Neuronal stem cell (in vitro differentiated cells): ENCODE measurements at regions not wholly inside any gene's neighbourhood (a gene's known extent, or its start where the extent isn't known, plus 50 kb on each side); places are given as distances from the start of the nearest gene placed in this dataset.

Source experiments
- DNase-seq: peaks from one replicate; pipeline ENCODE4 v3.0.0-alpha.2; 2013; ENCODE audit warnings: low spot score
- H2AFZ ChIP-seq: one replicate; pipeline ENCODE4 v1.6.1; 2013; ENCODE audit warnings: mild to moderate bottlenecking, low read length, inconsistent platforms
- H2AK5ac ChIP-seq: 2 replicates; pipeline ENCODE4 v1.6.1; 2013; ENCODE audit warnings: low read depth, mild to moderate bottlenecking, inconsistent platforms, low read length, moderate library complexity, mixed read lengths
- H2BK120ac ChIP-seq: 2 replicates; pipeline ENCODE4 v1.6.1; 2013; ENCODE audit warnings: low read depth, mild to moderate bottlenecking, inconsistent platforms, low read length, moderate library complexity, mixed read lengths
- H2BK12ac ChIP-seq: one replicate; pipeline ENCODE4 v1.6.1; 2013; ENCODE audit warnings: low read length, inconsistent platforms
- H2BK15ac ChIP-seq: 2 replicates; pipeline ENCODE4 v1.6.1; 2013; ENCODE audit warnings: mild to moderate bottlenecking, low read length, inconsistent platforms, mixed read lengths
- H2BK5ac ChIP-seq: one replicate; pipeline ENCODE4 v1.6.1; 2013; ENCODE audit warnings: inconsistent platforms, mild to moderate bottlenecking, low read length, moderate library complexity
- H3K14ac ChIP-seq: one replicate; pipeline ENCODE4 v1.6.1; 2013; ENCODE audit warnings: low read length, inconsistent platforms
- H3K18ac ChIP-seq: 2 replicates; pipeline ENCODE4 v1.6.1; 2013; ENCODE audit warnings: low read length, inconsistent platforms
- H3K23ac ChIP-seq: 2 replicates; pipeline ENCODE4 v1.6.1; 2013; ENCODE audit warnings: low read depth, mild to moderate bottlenecking, mixed read lengths, low read length, inconsistent platforms; ENCODE audit not compliant: poor library complexity
- H3K27ac ChIP-seq: replicated peaks from 3 replicates; pipeline ENCODE4 v1.5.1; 2013; ENCODE audit warnings: low read length, inconsistent platforms
- H3K27me3 ChIP-seq, 3 experiments: 2 replicates each; pipeline ENCODE4 v1.6.1; 2013; ENCODE audit warnings: low read length in 3 of 3, mild to moderate bottlenecking in 2 of 3, inconsistent platforms in 1 of 3, low read depth in 1 of 3, mixed read lengths in 1 of 3, moderate library complexity in 1 of 3; ENCODE audit not compliant: control insufficient read depth in 3 of 3, insufficient read depth in 3 of 3
- H3K36me3 ChIP-seq, 2 donors: replicated peaks in 1 of 2; 2 replicates each; pipeline ENCODE4 v1.6.1; 2013; ENCODE audit warnings: low read length in 2 of 2; ENCODE audit not compliant: control insufficient read depth in 2 of 2, insufficient read depth in 2 of 2
- H3K4ac ChIP-seq: 2 replicates; pipeline ENCODE4 v1.6.1; 2013; ENCODE audit warnings: inconsistent platforms, mild to moderate bottlenecking, low read length, moderate library complexity
- H3K4me1 ChIP-seq, 2 donors: 1 replicate in 1 of 2; 2 replicates in 1 of 2; pipeline ENCODE4 v1.6.1; 2013; ENCODE audit warnings: low read length in 2 of 2, low read depth in 1 of 2; ENCODE audit not compliant: control insufficient read depth in 2 of 2, insufficient read depth in 1 of 2
- H3K4me2 ChIP-seq: one replicate; pipeline ENCODE4 v1.6.1; 2013; ENCODE audit warnings: mild to moderate bottlenecking, low read length, inconsistent platforms; ENCODE audit not compliant: insufficient read depth, poor library complexity, severe bottlenecking
- H3K4me3 ChIP-seq, 2 donors: 2 replicates each; pipeline ENCODE4 v1.5.1; 2013; ENCODE audit warnings: low read length in 2 of 2, mild to moderate bottlenecking in 2 of 2, inconsistent platforms in 1 of 2, moderate library complexity in 1 of 2
- H3K79me1 ChIP-seq: one replicate; pipeline ENCODE4 v1.6.1; 2013; ENCODE audit warnings: low read depth, mild to moderate bottlenecking, inconsistent platforms, low read length, moderate library complexity
- H3K9ac ChIP-seq: one replicate; pipeline ENCODE4 v1.6.1; 2013; ENCODE audit warnings: mild to moderate bottlenecking, low read depth, low read length, inconsistent platforms; ENCODE audit not compliant: poor library complexity
- H3K9me3 ChIP-seq, 2 donors: replicated peaks in 1 of 2; 2 replicates each; pipeline versions ENCODE3 to v1.6.1; 2013; ENCODE audit warnings: low read length in 2 of 2, mild to moderate bottlenecking in 2 of 2, inconsistent platforms in 1 of 2, low read depth in 1 of 2, mixed read lengths in 1 of 2, moderate library complexity in 1 of 2; ENCODE audit not compliant: control insufficient read depth in 2 of 2, insufficient read depth in 1 of 2
- H4K8ac ChIP-seq: one replicate; pipeline ENCODE4 v1.6.1; 2013; ENCODE audit warnings: low read depth, mild to moderate bottlenecking, inconsistent platforms, low read length, moderate library complexity
- H4K91ac ChIP-seq: one replicate; pipeline ENCODE4 v1.6.1; 2013; ENCODE audit warnings: low read length, low read depth, mild to moderate bottlenecking, inconsistent platforms; ENCODE audit not compliant: poor library complexity
- WGBS, 2 donors: extraction: QIAGEN DNeasy Blood & Tissue Kit; methylation state at CpG; one replicate each; pipeline ENCODE4 v1.1.7; 2013; ENCODE audit warnings: missing lambda C conversion rate in 2 of 2, mixed read lengths in 1 of 2; ENCODE audit not compliant: insufficient read length in 2 of 2, insufficient replicate concordance in 1 of 2; ENCODE audit errors: extremely low coverage in 2 of 2; 5-methylcytosine and 5-hydroxymethylcytosine counted together

DNA sequence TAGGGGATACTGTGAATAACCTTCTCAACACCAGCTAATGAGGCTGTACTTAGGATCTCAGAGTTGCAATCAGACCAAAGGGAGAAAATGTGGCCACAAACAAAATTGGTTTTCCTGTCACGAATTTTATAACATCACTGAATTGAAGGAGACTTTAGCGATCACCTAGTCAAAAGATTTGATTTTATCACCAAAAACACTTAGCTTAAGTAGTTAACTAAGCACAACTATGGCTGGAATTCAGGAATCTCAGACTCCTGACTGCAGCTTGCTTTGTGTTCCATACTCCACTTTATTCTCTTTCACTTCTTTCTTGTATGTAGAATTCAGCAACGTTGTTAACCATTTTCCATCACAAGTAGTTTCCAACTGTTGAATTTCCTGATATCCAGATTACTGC is 152.0 kb downstream of the SLC16A9 start:
- Histone ChIP-seq H3K23ac (no peak overlapping the region), H3K14ac (no peak overlapping the region), H3K4ac (no peak overlapping the region), H3K9me3 (no peaks in the 10 kb centered on the region), H2BK5ac (no peak overlapping the region), H3K4me3 (no peak overlapping the region), H3K79me1 (no peaks in the 10 kb centered on the region), H2BK12ac (no peak overlapping the region), H2AFZ (peak overlapping the region; percentile 66), H4K91ac (no peak overlapping the region), H3K27me3 (no peaks in the 10 kb centered on the region), H2BK15ac (no peak overlapping the region), H3K27ac (peak overlapping the region; percentile 67), H3K4me2 (no peak overlapping the region), H2AK5ac (no peak overlapping the region), H3K4me1 (peaks cover 11 to 21% of the 10 kb centered on the region in 2 donors), H2BK120ac (no peak overlapping the region), H3K18ac (no peak overlapping the region), H3K9ac (no peak overlapping the region), H3K36me3 (no peaks in the 10 kb centered on the region), H4K8ac (no peak overlapping the region)
- WGBS, 2 donors = no CpG with 5 or more reads among the region's 3 CpGs
- DNase-seq = peak; percentile 18

DNA sequence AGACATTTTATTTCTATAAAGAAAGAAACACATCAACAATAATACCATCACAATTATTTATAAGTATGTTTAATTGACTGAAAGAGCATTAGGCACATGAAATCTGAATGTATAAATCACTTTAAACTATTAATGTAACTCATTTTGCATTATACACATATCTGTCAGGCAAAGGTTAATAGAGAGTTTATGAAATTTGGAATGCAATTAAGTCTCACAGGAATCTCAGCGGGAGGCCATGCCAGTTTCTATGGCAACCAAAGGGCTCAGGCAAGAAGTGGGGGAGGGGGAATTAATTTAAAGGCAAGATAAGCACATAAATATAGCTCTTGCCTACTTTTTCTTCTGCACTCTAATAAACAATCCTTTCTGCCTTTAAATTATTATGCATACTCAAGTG is 152.6 kb downstream of the SLC16A9 start:
- no peaks in the 10 kb centered on the region for H3K9me3 ChIP-seq
- no peak overlapping the region for H3K14ac ChIP-seq
- no peak overlapping the region for H3K9ac ChIP-seq
- H3K36me3 ChIP-seq = no peaks in the 10 kb centered on the region
- H3K27me3 ChIP-seq = no peaks in the 10 kb centered on the region
- H2BK5ac ChIP-seq = no peak overlapping the region
- H3K18ac ChIP-seq = no peak overlapping the region
- H4K91ac ChIP-seq = no peak overlapping the region
- no peak overlapping the region for H2BK12ac ChIP-seq
- no peak overlapping the region for H3K4ac ChIP-seq
- H2BK120ac ChIP-seq = no peak overlapping the region
- no peaks in the 10 kb centered on the region for H3K79me1 ChIP-seq
- DNase-seq = peak; percentile 48
- H3K23ac ChIP-seq = no peak overlapping the region
- peaks cover 11 to 21% of the 10 kb centered on the region in 2 donors for H3K4me1 ChIP-seq
- no peak overlapping the region for H4K8ac ChIP-seq
- peak overlapping the region; percentile 66 for H2AFZ ChIP-seq
- H2AK5ac ChIP-seq = no peak overlapping the region
- H3K4me2 ChIP-seq = no peak overlapping the region
- H3K27ac ChIP-seq = no peak overlapping the region
- no peak overlapping the region for H2BK15ac ChIP-seq
- H3K4me3 ChIP-seq = no peak overlapping the region
- WGBS, 2 donors = no CpG with 5 or more reads among the region's 1 CpG

DNA sequence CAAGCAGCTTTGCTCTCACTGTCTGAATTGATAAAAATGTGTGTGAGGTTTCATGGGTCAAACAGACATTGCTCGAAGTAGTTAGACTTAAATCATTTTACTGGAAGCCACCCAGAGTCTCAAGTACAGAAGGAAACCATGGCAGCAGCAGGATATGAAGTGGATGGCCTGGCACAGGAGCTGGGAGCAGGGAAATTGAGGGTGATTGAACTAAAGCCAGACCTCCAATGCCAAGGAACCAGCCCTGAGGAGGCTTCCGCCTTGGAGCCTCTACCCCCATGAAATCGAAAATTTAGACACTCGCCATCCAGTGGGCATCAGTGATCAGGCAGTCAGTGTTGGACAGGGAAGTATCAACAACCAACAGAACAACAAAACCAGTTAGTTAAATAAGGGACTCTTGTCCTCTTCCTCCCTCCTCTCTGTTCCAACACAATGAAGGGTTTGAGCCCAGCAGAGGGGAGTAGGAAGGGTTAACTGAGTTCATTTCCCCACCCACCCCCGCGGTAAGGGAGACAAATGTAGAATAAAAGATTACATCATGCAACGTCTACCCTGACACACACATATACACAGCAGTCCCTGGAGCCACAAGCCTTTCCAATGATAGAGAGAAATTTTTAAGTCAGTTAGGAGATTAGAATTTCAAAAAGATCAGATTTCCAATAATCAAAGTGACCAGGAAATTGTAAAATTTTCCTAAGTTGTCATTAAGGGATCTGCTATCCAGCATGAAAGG is 156.3 kb downstream of the SLC16A9 start:
- Histone ChIP-seq H2BK5ac (no peak overlapping the region), H4K8ac (no peak overlapping the region), H3K36me3 (no peaks in the 10 kb centered on the region), H3K18ac (peak overlapping the region; percentile 77), H3K14ac (no peak overlapping the region), H3K27ac (no peak overlapping the region), H2BK15ac (no peak overlapping the region), H2BK120ac (no peak overlapping the region), H2BK12ac (no peak overlapping the region), H2AK5ac (no peak overlapping the region), H4K91ac (no peak overlapping the region), H2AFZ (peak overlapping the region; percentile 49), H3K23ac (no peak overlapping the region), H3K27me3 (no peaks in the 10 kb centered on the region), H3K9me3 (no peaks in the 10 kb centered on the region), H3K4me1 (peaks cover 11 to 21% of the 10 kb centered on the region in 2 donors), H3K9ac (no peak overlapping the region), H3K4ac (no peak overlapping the region), H3K4me3 (no peak overlapping the region), H3K4me2 (no peak overlapping the region), H3K79me1 (no peaks in the 10 kb centered on the region)
- no CpG with 5 or more reads among the region's 7 CpGs for WGBS, 2 donors
- DNase-seq = no peak

DNA sequence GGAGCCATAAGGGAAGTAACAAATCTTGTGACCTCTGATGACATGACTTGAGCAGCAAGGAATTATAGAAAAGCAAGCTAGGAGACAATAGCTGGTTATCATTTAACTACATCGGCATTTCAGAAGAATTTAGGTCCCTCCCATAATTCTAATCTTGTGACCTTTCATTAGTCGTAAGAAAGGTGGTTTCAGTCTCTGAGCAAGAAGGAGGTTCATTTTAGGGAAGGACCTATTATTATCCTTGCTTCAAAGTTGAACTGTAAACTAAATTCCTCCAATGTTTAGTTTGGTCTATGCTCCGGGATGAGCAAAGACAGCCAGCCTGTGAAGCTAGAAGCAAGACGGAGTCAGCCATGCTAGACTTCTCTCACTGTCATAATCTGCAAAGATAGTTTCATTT is 159.6 kb downstream of the SLC16A9 start:
- Histone ChIP-seq H4K8ac (no peak overlapping the region), H2AFZ (no peak overlapping the region), H2BK12ac (no peak overlapping the region), H2BK120ac (no peak overlapping the region), H2BK15ac (no peak overlapping the region), H3K9me3 (no peaks in the 10 kb centered on the region), H3K14ac (no peak overlapping the region), H3K4me1 (peaks cover 4 to 6% of the 10 kb centered on the region in 2 donors), H3K4me2 (no peak overlapping the region), H2AK5ac (no peak overlapping the region), H4K91ac (no peak overlapping the region), H3K4ac (no peak overlapping the region), H3K27ac (no peak overlapping the region), H3K18ac (no peak overlapping the region), H3K27me3 (no peaks in the 10 kb centered on the region), H3K9ac (no peak overlapping the region), H2BK5ac (no peak overlapping the region), H3K36me3 (no peaks in the 10 kb centered on the region), H3K23ac (no peak overlapping the region), H3K79me1 (no peaks in the 10 kb centered on the region), H3K4me3 (no peak overlapping the region)
- no peak for DNase-seq
- no CpG with 5 or more reads among the region's 4 CpGs for WGBS, 2 donors
